Suprapubic skin (tissue), 3 donors: ENCODE measurements at regions not wholly inside any gene's neighbourhood (a gene's known extent, or its start where the extent isn't known, plus 50 kb on each side); places are given as distances from the start of the nearest gene placed in this dataset.

ENCODE experiments used
- CTCF ChIP-seq, 2 donors: fragments of 200-600 bp in 1 of 2; fragments of 450-650 bp in 1 of 2; sonication (generic) in 1 of 2; IDR thresholded peaks; one replicate each; pipeline ENCODE4 v1.5.1; 2016 to 2019; ENCODE audit warnings: antibody characterized with exemption in 2 of 2, mild to moderate bottlenecking in 1 of 2, moderate library complexity in 1 of 2
- POLR2A ChIP-seq, 2 donors: fragments of 450-650 bp; IDR thresholded peaks; one replicate each; pipeline ENCODE4 v1.6.1; 2017; ENCODE audit warnings: antibody characterized with exemption in 2 of 2, mild to moderate bottlenecking in 2 of 2, moderate library complexity in 2 of 2

DNA sequence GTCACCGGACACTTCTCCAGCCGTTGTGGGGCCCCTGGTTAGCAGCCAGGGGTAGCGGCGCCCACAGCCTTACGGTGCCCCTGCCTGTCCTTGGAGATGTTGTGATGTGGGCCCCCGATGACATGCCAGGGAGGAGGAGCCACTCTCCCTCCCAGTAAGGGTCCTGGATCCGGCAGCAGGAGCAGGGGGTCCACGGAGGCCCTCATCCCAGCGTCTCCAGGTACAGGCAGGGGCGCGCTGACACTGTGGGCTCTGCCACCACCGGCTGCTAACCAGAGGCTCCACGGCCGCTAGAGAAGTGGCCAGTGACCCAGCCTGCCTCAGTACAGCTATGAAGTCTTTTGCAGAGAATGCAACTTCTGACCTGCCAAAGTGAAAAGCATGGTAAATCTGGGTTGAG lies 121.2 kb downstream of the SPP2 start:
- TF ChIP-seq CTCF (IDR thresholded peaks at IDR 0.05) (no peak), POLR2A (IDR thresholded peaks at IDR 0.05) (no peak)
